Small intestine (tissue), 7 donors: ENCODE measurements at regions not wholly inside any gene's neighbourhood (a gene's known extent, or its start where the extent isn't known, plus 50 kb on each side); places are given as distances from the start of the nearest gene placed in this dataset.
"Not testable (repeated sequence)": the region's sequence is repeated elsewhere in the genome, so short reads cannot be mapped to it uniquely, and the experiment has no call there.

Experiments
- DNase-seq, 2 donors: peaks; one replicate each; pipeline versions ENCODE4 v3.0.0 to v3.0.0-alpha.2; 2013
- FAIRE-seq: peaks from 2 replicates; lab custom pipeline; 2012; peaks lifted over from hg19 to GRCh38; lab: Jason Lieb, UNC
- H3K27ac ChIP-seq, 3 donors: one replicate each; pipeline ENCODE4 v1.5.1; 2013; ENCODE audit warnings: low read length in 2 of 3, mild to moderate bottlenecking in 2 of 3, control low read depth in 1 of 3, inconsistent platforms in 1 of 3, low read depth in 1 of 3, moderate library complexity in 1 of 3
- H3K27me3 ChIP-seq, 3 donors: one replicate each; pipeline ENCODE4 v1.6.1; 2013; ENCODE audit warnings: low read length in 3 of 3, inconsistent platforms in 1 of 3; ENCODE audit not compliant: control insufficient read depth in 3 of 3, insufficient read depth in 3 of 3
- H3K36me3 ChIP-seq, 3 donors: one replicate each; pipeline ENCODE4 v1.6.1; 2013; ENCODE audit warnings: low read length in 3 of 3, inconsistent platforms in 1 of 3, low read depth in 1 of 3, mild to moderate bottlenecking in 1 of 3, moderate library complexity in 1 of 3; ENCODE audit not compliant: control insufficient read depth in 3 of 3, insufficient read depth in 2 of 3
- H3K4me1 ChIP-seq, 3 donors: one replicate each; pipeline ENCODE4 v1.6.1; 2013; ENCODE audit warnings: low read length in 2 of 3, inconsistent platforms in 1 of 3, low read depth in 1 of 3, mild to moderate bottlenecking in 1 of 3, moderate library complexity in 1 of 3; ENCODE audit not compliant: control insufficient read depth in 3 of 3, insufficient read depth in 2 of 3
- H3K4me3 ChIP-seq, 3 donors: one replicate each; pipeline ENCODE4 v1.5.1; 2013; ENCODE audit warnings: low read length in 3 of 3, control low read depth in 1 of 3, inconsistent platforms in 1 of 3, low read depth in 1 of 3, mild to moderate bottlenecking in 1 of 3, moderate library complexity in 1 of 3
- H3K9me3 ChIP-seq, 2 donors: one replicate each; pipeline ENCODE4 v1.6.1; 2013; ENCODE audit warnings: low read depth in 1 of 2, low read length in 1 of 2; ENCODE audit not compliant: control insufficient read depth in 2 of 2, insufficient read depth in 1 of 2
- WGBS, 3 donors: extraction: QIAGEN DNeasy Blood & Tissue Kit; methylation state at CpG; one replicate each; pipeline ENCODE4 v1.1.7; 2013; 5-methylcytosine and 5-hydroxymethylcytosine counted together
- donor health status: healthy with polysubstance abuse.
- donor health status: control.
- donor health status: control.
- donor health status: Bipolar disorder and iron deficiency.
- donor health status: healthy.

DNA sequence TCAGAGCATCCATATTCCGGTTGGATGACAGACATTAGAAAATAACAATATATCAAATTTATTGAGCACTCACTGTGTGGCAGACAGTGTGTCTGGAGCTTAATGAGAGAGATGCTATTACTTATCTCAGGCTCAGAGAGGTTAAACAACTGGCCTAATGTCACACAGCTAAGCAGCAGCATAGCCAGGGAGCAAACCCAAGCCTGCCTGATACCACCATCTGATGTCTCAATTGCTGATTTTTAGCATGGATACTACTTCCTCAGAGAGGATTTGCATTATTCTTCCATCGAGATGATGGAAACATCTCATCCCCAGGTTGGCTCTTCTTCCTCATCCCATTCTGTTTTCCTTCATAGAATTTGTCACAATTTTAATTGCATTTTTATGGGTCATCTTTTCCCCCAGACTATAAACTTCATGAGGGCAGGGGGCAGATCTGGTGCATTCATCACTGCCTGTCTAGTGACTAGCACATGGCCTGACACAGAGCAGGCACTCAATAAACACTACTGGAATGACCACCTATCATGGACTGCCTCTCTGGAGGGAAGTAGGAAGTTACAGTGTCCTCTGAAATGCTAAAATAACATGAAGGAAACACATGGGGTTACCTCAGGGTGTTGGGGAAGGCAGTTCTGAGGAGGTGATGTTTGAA, 344.8 kb upstream of the CCL2 start:
- WGBS, 3 donors, result 80 to 93% (median 89%) methylated on average over 2 of the region's 2 CpGs
- no peaks in the 10 kb centered on the region for H3K36me3 ChIP-seq
- no peak for FAIRE-seq

DNA sequence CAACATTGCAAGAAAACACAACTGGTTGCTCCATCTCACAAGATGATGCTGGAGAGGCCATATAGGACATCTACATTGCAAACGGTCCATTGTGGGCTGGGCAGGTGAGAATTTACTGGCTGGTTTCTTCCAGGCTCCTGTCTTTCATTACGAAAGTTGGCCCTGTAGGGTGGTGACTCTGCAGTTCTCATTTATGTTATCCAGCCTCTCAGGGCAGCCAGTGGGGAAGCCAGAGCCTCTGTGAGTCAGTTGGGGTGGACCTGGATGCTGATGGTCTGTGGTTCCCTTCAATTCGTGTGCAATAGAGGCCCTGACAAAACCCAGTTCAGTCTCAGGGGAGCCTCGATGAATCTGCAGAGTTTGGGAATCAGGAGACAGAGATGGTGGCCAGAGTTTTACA, 341.0 kb upstream of the CCL2 start:
- no peak overlapping the region for H3K4me3 ChIP-seq
- no peaks in the 10 kb centered on the region for H3K9me3 ChIP-seq
- H3K36me3 ChIP-seq, result no peaks in the 10 kb centered on the region
- peaks cover 0 to 2% (median 0%) of the 10 kb centered on the region in 3 donors for H3K27me3 ChIP-seq
- H3K27ac ChIP-seq, result no peak overlapping the region
- H3K4me1 ChIP-seq, result no peaks in the 10 kb centered on the region
- 69 to 79% (median 79%) methylated on average over 4 of the region's 4 CpGs for WGBS, 3 donors
- FAIRE-seq (no peak), DNase-seq (no peak)

More for the DNA sequence above, 344.8 kb upstream of the CCL2 start:
- no peak for DNase-seq
- H3K27me3 ChIP-seq, result no peaks in the 10 kb centered on the region
- H3K9me3 ChIP-seq, result no peaks in the 10 kb centered on the region
- H3K27ac ChIP-seq, result no peak overlapping the region
- no peaks in the 10 kb centered on the region for H3K4me1 ChIP-seq
- no peak overlapping the region for H3K4me3 ChIP-seq

DNA sequence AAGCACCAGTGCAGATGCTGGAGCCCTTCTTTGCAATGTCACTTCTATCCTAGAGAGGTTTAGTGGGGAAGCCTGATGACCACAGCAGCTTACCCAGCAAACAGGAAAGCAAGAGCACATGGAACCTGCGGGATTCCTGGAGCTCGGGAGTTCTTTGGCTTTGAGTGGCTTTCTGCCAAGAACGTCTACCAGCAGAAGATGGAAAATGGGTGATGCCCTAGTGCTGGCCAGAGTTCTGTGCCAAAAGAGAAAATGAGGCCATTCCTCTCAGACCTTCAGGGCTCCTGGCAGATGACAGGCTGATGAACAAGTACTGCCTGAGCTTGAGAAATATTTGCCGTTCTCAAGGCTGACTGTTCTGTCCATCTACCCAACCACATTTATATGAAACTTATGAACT, 332.1 kb upstream of the CCL2 start:
- Histone ChIP-seq H3K4me3 (no peak overlapping the region), H3K27me3 (peaks cover 0 to 3% (median 2%) of the 10 kb centered on the region in 3 donors), H3K27ac (no peak overlapping the region), H3K36me3 (no peaks in the 10 kb centered on the region), H3K9me3 (no peaks in the 10 kb centered on the region), H3K4me1 (no peaks in the 10 kb centered on the region)
- 68 to 72% (median 70%) methylated on average over 4 of the region's 4 CpGs for WGBS, 3 donors
- DNase-seq, result no peak
- no peak for FAIRE-seq

DNA sequence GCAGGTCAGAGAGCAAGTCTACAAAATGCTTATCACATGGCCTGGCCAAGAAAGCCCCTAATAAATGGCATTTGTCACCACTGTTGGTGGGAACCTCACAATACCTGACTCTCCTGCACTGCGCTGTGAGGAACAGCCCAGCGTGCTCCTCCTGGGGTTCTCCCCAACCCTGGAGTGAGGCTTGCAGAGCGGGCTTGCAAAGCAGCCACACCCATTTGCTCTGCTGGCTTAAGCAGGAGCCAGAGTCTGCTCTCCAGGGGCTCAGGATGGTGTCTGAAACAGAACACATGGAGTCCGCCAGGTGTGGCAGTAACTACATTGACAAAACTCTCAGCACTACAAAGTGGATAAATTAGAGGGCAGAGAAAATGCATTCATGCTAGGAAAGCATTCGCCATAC, 331.0 kb upstream of the CCL2 start:
- no peak for FAIRE-seq
- no peaks in the 10 kb centered on the region for H3K4me1 ChIP-seq
- H3K9me3 ChIP-seq, result no peaks in the 10 kb centered on the region
- H3K27me3 ChIP-seq, result peaks cover 0 to 3% (median 0%) of the 10 kb centered on the region in 3 donors
- no peak overlapping the region for H3K4me3 ChIP-seq
- no peak overlapping the region for H3K27ac ChIP-seq
- WGBS, 3 donors, result 58 to 69% (median 60%) methylated on average over 5 of the region's 5 CpGs
- no peak for DNase-seq
- H3K36me3 ChIP-seq, result no peaks in the 10 kb centered on the region

DNA sequence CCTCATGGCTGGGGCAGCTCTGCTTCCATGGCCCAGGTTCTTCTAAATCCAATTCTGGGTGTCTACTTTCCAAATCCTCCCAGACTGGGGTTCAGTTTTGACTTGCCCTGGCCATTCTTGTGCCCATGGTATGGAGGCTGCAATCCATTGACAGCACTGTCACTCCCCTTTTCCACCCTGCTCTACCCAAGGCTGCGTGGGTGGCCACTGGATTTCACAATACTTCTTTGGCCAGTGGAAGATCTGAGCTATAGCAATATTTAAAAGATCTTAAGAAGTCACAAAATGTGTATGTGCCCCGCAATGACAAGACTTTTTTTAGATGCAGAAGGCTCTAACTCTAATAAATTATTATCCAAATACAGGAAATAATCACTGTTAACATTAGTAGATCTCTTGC, 329.4 kb upstream of the CCL2 start:
- no peaks in the 10 kb centered on the region for H3K4me1 ChIP-seq
- no peak overlapping the region for H3K27ac ChIP-seq
- H3K4me3 ChIP-seq, result no peak overlapping the region
- no peaks in the 10 kb centered on the region for H3K36me3 ChIP-seq
- WGBS, 3 donors, result 75 to 83% (median 79%) methylated on average over 2 of the region's 2 CpGs
- FAIRE-seq (no peak), DNase-seq (no peak)
- H3K9me3 ChIP-seq, result no peaks in the 10 kb centered on the region
- peaks cover 0 to 3% (median 0%) of the 10 kb centered on the region in 3 donors for H3K27me3 ChIP-seq

DNA sequence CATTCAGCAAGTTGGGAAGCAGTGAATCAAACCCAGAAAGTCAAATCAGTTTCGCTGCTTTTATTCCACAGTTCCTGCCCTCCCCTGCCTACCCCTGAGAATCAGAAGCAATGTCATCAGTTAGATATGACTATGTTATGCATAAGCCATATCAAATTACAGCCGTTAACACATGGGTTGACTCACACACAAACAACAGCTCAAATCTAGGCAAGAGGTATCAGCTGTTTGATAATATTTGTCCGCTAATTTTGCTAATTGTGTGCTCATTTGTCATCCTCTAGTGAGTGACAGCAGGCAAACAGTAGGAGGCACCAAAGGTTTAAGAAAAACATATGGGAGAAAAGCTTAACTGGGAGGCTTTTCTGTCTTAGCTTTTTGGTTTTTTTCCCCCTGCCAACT, 327.4 kb upstream of the CCL2 start:
- Histone ChIP-seq H3K27me3 (peaks cover 0 to 1% (median 0%) of the 10 kb centered on the region in 3 donors), H3K4me1 (no peaks in the 10 kb centered on the region), H3K36me3 (no peaks in the 10 kb centered on the region), H3K9me3 (no peaks in the 10 kb centered on the region), H3K4me3 (no peak overlapping the region), H3K27ac (no peak overlapping the region)
- FAIRE-seq (no peak), DNase-seq (no peak)
- 17 to 27% (median 22%) methylated on average over 3 of the region's 3 CpGs for WGBS, 3 donors

DNA sequence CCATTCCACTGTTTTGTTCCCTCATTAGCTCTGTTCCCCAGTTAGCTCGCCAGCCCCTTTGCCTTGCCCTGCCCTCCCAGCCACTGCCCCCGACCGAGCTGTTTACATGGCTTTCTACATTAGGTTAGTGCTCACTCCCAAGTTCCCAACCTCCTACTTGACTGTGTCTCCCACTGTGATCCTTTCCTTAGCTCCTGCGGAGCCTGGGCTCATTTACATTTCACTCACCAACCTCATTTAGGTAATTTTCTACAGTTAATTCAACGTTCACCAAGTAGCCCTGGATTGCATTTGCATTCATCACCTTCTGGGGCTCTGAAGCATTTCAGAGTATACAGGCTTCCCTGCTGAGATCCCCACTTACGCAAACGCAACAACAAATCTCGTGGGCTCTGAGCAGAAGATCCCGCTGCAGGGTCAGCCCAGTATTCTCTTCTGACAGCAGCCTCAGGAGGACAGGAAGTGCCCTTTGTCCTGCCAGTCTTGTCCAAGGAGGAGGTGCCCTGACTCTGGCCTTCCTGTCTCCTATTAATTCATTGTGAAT, 325.8 kb upstream of the CCL2 start:
- Histone ChIP-seq H3K4me3 (no peak overlapping the region), H3K27me3 (no peaks in the 10 kb centered on the region), H3K4me1 (no peaks in the 10 kb centered on the region), H3K27ac (no peak overlapping the region), H3K9me3 (no peaks in the 10 kb centered on the region), H3K36me3 (no peaks in the 10 kb centered on the region)
- FAIRE-seq (no peak), DNase-seq (no peak)
- WGBS, 3 donors, result 64 to 68% (median 66%) methylated on average over 9 of the region's 9 CpGs

DNA sequence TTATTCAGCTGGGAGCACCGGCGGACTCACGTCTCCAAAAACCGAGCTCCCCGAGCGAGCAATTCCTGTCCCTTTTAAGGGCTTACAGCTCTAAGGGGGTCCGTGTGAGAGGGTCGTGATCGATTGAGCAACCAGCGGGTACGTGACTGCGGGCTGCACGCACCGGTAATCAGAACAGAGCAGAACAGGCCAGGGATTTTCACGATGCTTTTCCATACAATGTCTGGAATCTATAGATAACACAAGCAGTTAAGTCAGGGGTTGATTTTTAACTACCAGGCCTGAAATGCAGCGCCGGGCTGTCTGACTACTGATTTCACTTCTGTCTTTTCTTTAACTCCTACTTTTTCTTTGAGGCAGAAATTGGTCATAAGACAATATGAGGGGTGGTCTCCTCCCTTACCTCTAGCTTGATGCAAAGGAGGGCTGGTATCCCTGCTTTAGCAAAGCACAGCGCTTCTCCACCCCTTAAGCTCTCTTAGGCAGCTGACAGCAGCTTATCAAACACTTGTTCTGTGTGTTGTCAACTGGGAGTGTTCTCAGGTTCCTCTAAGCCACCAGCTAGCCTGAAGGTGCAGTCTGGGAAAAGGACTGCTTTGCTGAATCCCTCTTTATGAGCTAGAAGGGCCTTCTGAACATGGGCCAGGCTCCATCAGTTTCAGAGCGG, 323.8 kb upstream of the CCL2 start:
- not testable (repeated sequence) for H3K9me3 ChIP-seq, H3K27me3 ChIP-seq, H3K27ac ChIP-seq, H3K4me1 ChIP-seq, FAIRE-seq, H3K4me3 ChIP-seq, DNase-seq, H3K36me3 ChIP-seq
- 49 to 73% (median 64%) methylated on average over 19 of the region's 19 CpGs for WGBS, 3 donors
